Kidney (tissue), 13 donors: ENCODE measurements at regions not wholly inside any gene's neighbourhood (a gene's known extent, or its start where the extent isn't known, plus 50 kb on each side); places are given as distances from the start of the nearest gene placed in this dataset.

Experiments used
- DNase-seq, 5 donors: peaks; one replicate each; pipeline ENCODE4 v3.0.0-alpha.2; 2013 to 2020
- FAIRE-seq: peaks from 2 replicates; lab custom pipeline; 2012; peaks lifted over from hg19 to GRCh38; lab: Jason Lieb, UNC
- H3K27ac ChIP-seq, 2 donors: one replicate each; pipeline ENCODE4 v1.7.0; 2013; ENCODE audit warnings: low read depth in 2 of 2, low read length in 2 of 2, inconsistent platforms in 1 of 2
- H3K27me3 ChIP-seq: one replicate; pipeline ENCODE4 v1.7.1; 2013; ENCODE audit warnings: low read length, inconsistent platforms; ENCODE audit not compliant: control insufficient read depth, insufficient read depth
- H3K36me3 ChIP-seq, 3 donors: one replicate each; pipeline versions ENCODE4 v1.7.0 to v1.7.1; 2013; ENCODE audit warnings: low read length in 3 of 3, control low read depth in 1 of 3, inconsistent platforms in 1 of 3; ENCODE audit not compliant: insufficient read depth in 3 of 3, control insufficient read depth in 2 of 3
- H3K4me1 ChIP-seq, 3 donors: one replicate each; pipeline versions ENCODE4 v1.7.0 to v1.7.1; 2013; ENCODE audit warnings: low read length in 3 of 3, inconsistent platforms in 1 of 3, low read depth in 1 of 3; ENCODE audit not compliant: control insufficient read depth in 2 of 3, insufficient read depth in 2 of 3
- H3K4me3 ChIP-seq, 3 donors: one replicate each; pipeline versions ENCODE4 v1.7.0 to v1.8.1; 2013; ENCODE audit warnings: low read length in 3 of 3, control low read depth in 1 of 3, inconsistent platforms in 1 of 3
- H3K9ac ChIP-seq, 3 donors: one replicate each; pipeline versions ENCODE4 v1.7.0 to v1.7.1; 2013; ENCODE audit warnings: low read length in 3 of 3, control low read depth in 1 of 3, inconsistent platforms in 1 of 3
- H3K9me3 ChIP-seq, 3 donors: one replicate each; pipeline versions ENCODE4 v1.7.0 to v1.7.1; 2013; ENCODE audit warnings: low read length in 3 of 3, control low read depth in 1 of 3, inconsistent platforms in 1 of 3; ENCODE audit not compliant: control insufficient read depth in 2 of 3, insufficient read depth in 1 of 3
- CTCF ChIP-seq: IDR thresholded peaks from 3 replicates; pipeline ENCODE4 v1.5.1; 2012; ENCODE audit warnings: mild to moderate bottlenecking, moderate library complexity, borderline replicate concordance; ENCODE audit not compliant: insufficient read depth; ENCODE audit errors: extremely low read depth
- intact Hi-C: fragments of 100-400 bp; cut with DNase I; formaldehyde crosslinking; loops from one replicate; pipeline ENCODE4 v1.11.1; 2022
- donor health status: control.
- donor health status: control.
- donor health status: control.
- donor health status: control.
- donor health status: control.
- donor health status: DM: yes; HTN: yes; CAD: no.
- donor health status: Normal renal cell carcinoma (clear cell type).

GRCh38 chr4:138910195-138910913 lies 105.2 kb upstream of the NOCT start:
- H3K27me3 ChIP-seq, result no peaks in the 10 kb centered on the region
- no peaks in the 10 kb centered on the region for H3K36me3 ChIP-seq
- intact Hi-C loops, result no loop called here
- DNase-seq, result peak in 2 of 5 donors; percentile 5 to 29
- no peak overlapping the region for H3K4me3 ChIP-seq
- H3K9me3 ChIP-seq, result no peaks in the 10 kb centered on the region
- peaks cover 0 to 12% (median 0%) of the 10 kb centered on the region in 3 donors for H3K4me1 ChIP-seq
- H3K9ac ChIP-seq, result peak overlapping the region in 1 of 3 donors; percentile 22
- no peak for FAIRE-seq
- no peak overlapping the region for H3K27ac ChIP-seq
- TF ChIP-seq CTCF, result no peak

- DNase-seq (no peak), FAIRE-seq (no peak)
- H3K36me3 ChIP-seq, result no peaks in the 10 kb centered on the region
- intact Hi-C loops, result no loop called here
- H3K27ac ChIP-seq, result no peak overlapping the region
- no peak for TF ChIP-seq CTCF
- no peaks in the 10 kb centered on the region for H3K9me3 ChIP-seq
- peaks cover 0 to 12% (median 0%) of the 10 kb centered on the region in 3 donors for H3K4me1 ChIP-seq
- no peaks in the 10 kb centered on the region for H3K27me3 ChIP-seq
- H3K9ac ChIP-seq, result no peak overlapping the region
- H3K4me3 ChIP-seq, result no peak overlapping the region
These were observed 106.0 kb upstream of the NOCT start for GRCh38 chr4:138909587-138909986.

GRCh38 chr4:138908134-138908533 lies 107.4 kb upstream of the NOCT start:
- no peaks in the 10 kb centered on the region for H3K27me3 ChIP-seq
- no peak overlapping the region for H3K4me3 ChIP-seq
- H3K9me3 ChIP-seq, result no peaks in the 10 kb centered on the region
- no peak for DNase-seq
- intact Hi-C loops, result no loop called here
- H3K9ac ChIP-seq, result no peak overlapping the region
- no peaks in the 10 kb centered on the region for H3K36me3 ChIP-seq
- H3K27ac ChIP-seq, result no peak overlapping the region
- TF ChIP-seq CTCF, result no peak
- no peak for FAIRE-seq
- H3K4me1 ChIP-seq, result peaks cover 0 to 12% (median 0%) of the 10 kb centered on the region in 3 donors
